ENCODE measurements at regions not wholly inside any gene's neighbourhood (a gene's known extent, or its start where the extent isn't known, plus 50 kb on each side); places are given as distances from the start of the nearest gene placed in this dataset.
"Not testable (repeated sequence)": the region's sequence is repeated elsewhere in the genome, so short reads cannot be mapped to it uniquely, and the experiment has no call there.

DNA sequence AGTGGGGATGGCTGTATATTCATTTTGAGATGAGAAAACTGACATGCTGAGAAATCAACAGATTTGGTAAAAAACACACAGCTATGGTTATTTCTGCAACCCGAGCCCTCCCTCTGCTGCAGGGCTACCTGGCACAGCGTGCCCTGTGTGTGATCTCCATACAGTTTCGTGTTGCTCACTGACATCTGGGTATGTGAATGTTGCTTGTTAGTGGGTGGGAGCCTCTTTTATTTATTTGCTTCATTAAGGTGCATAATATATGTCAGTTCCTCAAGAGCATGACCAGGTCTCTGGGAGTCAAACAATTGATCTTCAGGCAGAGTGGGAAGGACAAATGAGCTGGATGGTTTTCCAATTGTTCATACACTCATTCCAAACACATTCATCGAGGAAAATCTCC, 139.1 kb upstream of the FHL2 start:
- Histone ChIP-seq H3K36me3 (ENCODE audit: insufficient read depth, low read length, poor library complexity, severe bottlenecking) (no peaks in the 10 kb centered on the region), H3K4me3 (ENCODE audit: low read depth, low read length, poor library complexity, severe bottlenecking) (no peak overlapping the region), H3K27me3 (replicated peaks; ENCODE audit: insufficient read depth, low read depth, low read length, poor library complexity) (no peaks in the 10 kb centered on the region), H3K27ac (ENCODE audit: low read depth, low read length, poor library complexity, severe bottlenecking) (no peak overlapping the region), H3K9me3 (ENCODE audit: low read depth, low read length, poor library complexity, severe bottlenecking) (no peaks in the 10 kb centered on the region), H3K4me1 (ENCODE audit: insufficient read depth, low read length, poor library complexity, severe bottlenecking) (no peaks in the 10 kb centered on the region)
- TF ChIP-seq EZH2 (IDR thresholded peaks at IDR 0.05; ENCODE audit: borderline replicate concordance, low read depth, low read length, poor library complexity, severe bottlenecking), result no peak
- TF ChIP-seq, protein P1, sequence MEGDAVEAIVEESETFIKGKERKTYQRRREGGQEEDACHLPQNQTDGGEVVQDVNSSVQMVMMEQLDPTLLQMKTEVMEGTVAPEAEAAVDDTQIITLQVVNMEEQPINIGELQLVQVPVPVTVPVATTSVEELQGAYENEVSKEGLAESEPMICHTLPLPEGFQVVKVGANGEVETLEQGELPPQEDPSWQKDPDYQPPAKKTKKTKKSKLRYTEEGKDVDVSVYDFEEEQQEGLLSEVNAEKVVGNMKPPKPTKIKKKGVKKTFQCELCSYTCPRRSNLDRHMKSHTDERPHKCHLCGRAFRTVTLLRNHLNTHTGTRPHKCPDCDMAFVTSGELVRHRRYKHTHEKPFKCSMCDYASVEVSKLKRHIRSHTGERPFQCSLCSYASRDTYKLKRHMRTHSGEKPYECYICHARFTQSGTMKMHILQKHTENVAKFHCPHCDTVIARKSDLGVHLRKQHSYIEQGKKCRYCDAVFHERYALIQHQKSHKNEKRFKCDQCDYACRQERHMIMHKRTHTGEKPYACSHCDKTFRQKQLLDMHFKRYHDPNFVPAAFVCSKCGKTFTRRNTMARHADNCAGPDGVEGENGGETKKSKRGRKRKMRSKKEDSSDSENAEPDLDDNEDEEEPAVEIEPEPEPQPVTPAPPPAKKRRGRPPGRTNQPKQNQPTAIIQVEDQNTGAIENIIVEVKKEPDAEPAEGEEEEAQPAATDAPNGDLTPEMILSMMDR (conservative IDR thresholded peaks at IDR 0.05; ENCODE audit: low read depth, low read length), result no peak
- BruUV-seq (replicated peaks), result no TSS peak
- intact Hi-C loops (cut with micrococcal nuclease; ENCODE audit: unreplicated experiment), result no loop called here
- DNase-seq (ENCODE audit: low spot score), result no peak
- ChIA-PET POLR2A (ENCODE audit: low non-redundant PET) (no interaction called here), CTCF (no interaction called here)

DNA sequence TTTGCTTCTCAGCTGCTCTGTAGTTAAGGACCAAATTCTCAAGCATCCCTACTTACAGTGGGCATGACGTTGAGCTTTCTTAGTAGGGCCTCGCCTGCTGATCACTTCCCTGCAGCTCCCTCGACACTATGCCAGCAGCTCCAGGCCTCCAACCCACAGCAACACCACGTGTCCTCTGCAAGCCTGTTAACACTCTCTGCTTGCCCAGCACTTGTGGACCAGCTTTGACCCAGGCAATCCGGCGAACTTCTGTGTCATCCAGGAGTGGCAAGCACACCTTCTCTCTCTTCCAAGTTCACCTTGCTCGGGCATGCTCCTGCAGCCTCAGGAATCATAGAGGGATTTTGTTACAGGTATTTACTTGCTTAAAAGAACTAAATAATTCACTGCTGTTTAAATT, 138.6 kb upstream of the FHL2 start:
- Histone ChIP-seq H3K27me3 (replicated peaks; ENCODE audit: insufficient read depth, low read depth, low read length, poor library complexity) (no peaks in the 10 kb centered on the region), H3K27ac (ENCODE audit: low read depth, low read length, poor library complexity, severe bottlenecking) (no peak overlapping the region), H3K36me3 (ENCODE audit: insufficient read depth, low read length, poor library complexity, severe bottlenecking) (no peaks in the 10 kb centered on the region), H3K4me1 (ENCODE audit: insufficient read depth, low read length, poor library complexity, severe bottlenecking) (no peaks in the 10 kb centered on the region), H3K4me3 (ENCODE audit: low read depth, low read length, poor library complexity, severe bottlenecking) (no peak overlapping the region), H3K9me3 (ENCODE audit: low read depth, low read length, poor library complexity, severe bottlenecking) (no peaks in the 10 kb centered on the region)
- intact Hi-C loops (cut with micrococcal nuclease; ENCODE audit: unreplicated experiment), result no loop called here
- ChIA-PET CTCF (no interaction called here), POLR2A (ENCODE audit: low non-redundant PET) (no interaction called here)
- no peak for DNase-seq (ENCODE audit: low spot score)
- TF ChIP-seq, protein P1 (conservative IDR thresholded peaks at IDR 0.05; ENCODE audit: low read depth, low read length), result no peak
- no peak for TF ChIP-seq EZH2 (IDR thresholded peaks at IDR 0.05; ENCODE audit: borderline replicate concordance, low read depth, low read length, poor library complexity, severe bottlenecking)
- BruUV-seq (replicated peaks), result no TSS peak

DNA sequence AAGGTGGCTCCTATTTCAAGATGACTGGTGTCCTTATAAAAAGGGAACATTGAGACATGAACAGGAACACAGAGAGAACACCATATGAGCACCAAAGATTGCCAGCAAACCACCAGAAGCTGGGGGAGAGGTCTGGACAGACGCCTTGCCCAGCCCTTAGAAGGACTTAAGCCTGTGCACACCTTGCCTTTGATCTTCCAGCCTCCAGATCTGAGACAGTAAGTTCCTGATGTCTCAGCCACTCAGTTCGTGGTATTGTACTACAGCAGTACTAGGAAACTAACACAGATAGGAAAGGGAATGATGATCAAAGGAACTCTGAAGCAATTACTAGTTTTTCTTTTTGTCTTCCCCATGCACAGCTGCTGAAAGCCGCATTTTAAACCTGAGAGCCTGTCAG, 137.3 kb upstream of the FHL2 start:
- Histone ChIP-seq H3K27ac (ENCODE audit: low read depth, low read length, poor library complexity, severe bottlenecking) (no peak overlapping the region), H3K36me3 (ENCODE audit: insufficient read depth, low read length, poor library complexity, severe bottlenecking) (no peaks in the 10 kb centered on the region), H3K9me3 (ENCODE audit: low read depth, low read length, poor library complexity, severe bottlenecking) (no peaks in the 10 kb centered on the region), H3K4me1 (ENCODE audit: insufficient read depth, low read length, poor library complexity, severe bottlenecking) (no peaks in the 10 kb centered on the region), H3K27me3 (replicated peaks; ENCODE audit: insufficient read depth, low read depth, low read length, poor library complexity) (no peaks in the 10 kb centered on the region), H3K4me3 (ENCODE audit: low read depth, low read length, poor library complexity, severe bottlenecking) (no peak overlapping the region)
- no TSS peak for BruUV-seq (replicated peaks)
- TF ChIP-seq EZH2 (IDR thresholded peaks at IDR 0.05; ENCODE audit: borderline replicate concordance, low read depth, low read length, poor library complexity, severe bottlenecking), result no peak
- TF ChIP-seq, protein P1 (conservative IDR thresholded peaks at IDR 0.05; ENCODE audit: low read depth, low read length), result no peak
- DNase-seq (ENCODE audit: low spot score), result no peak
- CTCF ChIA-PET, result interaction anchor here (0.6 kb wide), 1 partner anchor 17 kb away, joined by 3 read pairs; no protein-coding TSS in a partner anchor
- POLR2A ChIA-PET (ENCODE audit: low non-redundant PET), result no interaction called here
- intact Hi-C loops (cut with micrococcal nuclease; ENCODE audit: unreplicated experiment), result no loop called here

- DNase-seq (ENCODE audit: low spot score); H3K27me3 ChIP-seq (replicated peaks; ENCODE audit: insufficient read depth, low read depth, low read length, poor library complexity); CTCF ChIA-PET; BruUV-seq (replicated peaks); H3K36me3 ChIP-seq (ENCODE audit: insufficient read depth, low read length, poor library complexity, severe bottlenecking); H3K4me3 ChIP-seq (ENCODE audit: low read depth, low read length, poor library complexity, severe bottlenecking); H3K27ac ChIP-seq (ENCODE audit: low read depth, low read length, poor library complexity, severe bottlenecking); H3K4me1 ChIP-seq (ENCODE audit: insufficient read depth, low read length, poor library complexity, severe bottlenecking); H3K9me3 ChIP-seq (ENCODE audit: low read depth, low read length, poor library complexity, severe bottlenecking); POLR2A ChIA-PET (ENCODE audit: low non-redundant PET): not testable (repeated sequence)
- intact Hi-C loops (cut with micrococcal nuclease; ENCODE audit: unreplicated experiment), result loop anchor here (10.0 kb wide), 1 partner anchor 414 kb away; no protein-coding TSS in a partner anchor
Observed at GRCh38 chr2:105529258-105529657, 130.4 kb upstream of the FHL2 start.
